ENCODE measurements at regions not wholly inside any gene's neighbourhood (a gene's known extent, or its start where the extent isn't known, plus 50 kb on each side); places are given as distances from the start of the nearest gene placed in this dataset.
A peak's percentile ranks its signal among the peaks of the same experiment; 100 is the strongest.
"Not testable (repeated sequence)": the region's sequence is repeated elsewhere in the genome, so short reads cannot be mapped to it uniquely, and the experiment has no call there.

GRCh38 chr9:18036422-18037187 lies 437.3 kb upstream of the ADAMTSL1 start:
- DNase-seq: no peak

- no peak for DNase-seq
These were observed 436.0 kb upstream of the ADAMTSL1 start for GRCh38 chr9:18037981-18038380.

- DNase-seq: no peak
These were observed 433.6 kb upstream of the ADAMTSL1 start for GRCh38 chr9:18040327-18040726.

GRCh38 chr9:18043978-18044377 lies 430.0 kb upstream of the ADAMTSL1 start:
- DNase-seq: no peak

GRCh38 chr9:18045326-18045725 lies 428.6 kb upstream of the ADAMTSL1 start:
- DNase-seq: no peak

GRCh38 chr9:18046068-18046467 lies 427.9 kb upstream of the ADAMTSL1 start:
- DNase-seq: no peak

GRCh38 chr9:18051638-18052037 lies 422.3 kb upstream of the ADAMTSL1 start:
- DNase-seq: no peak

- DNase-seq: no peak
These were observed 421.9 kb upstream of the ADAMTSL1 start for GRCh38 chr9:18052060-18052459.

- no peak for DNase-seq
These were observed 417.5 kb upstream of the ADAMTSL1 start for GRCh38 chr9:18056269-18056992.

GRCh38 chr9:18056993-18057369 lies 417.0 kb upstream of the ADAMTSL1 start:
- no peak for DNase-seq

GRCh38 chr9:18058564-18059442 lies 415.1 kb upstream of the ADAMTSL1 start:
- DNase-seq: no peak

GRCh38 chr9:18059447-18059846 lies 414.5 kb upstream of the ADAMTSL1 start:
- DNase-seq: no peak

- no peak for DNase-seq
These were observed 413.6 kb upstream of the ADAMTSL1 start for GRCh38 chr9:18060269-18060934.

- DNase-seq: no peak
These were observed 412.6 kb upstream of the ADAMTSL1 start for GRCh38 chr9:18061332-18061731.

- no peak for DNase-seq
These were observed 412.1 kb upstream of the ADAMTSL1 start for GRCh38 chr9:18061856-18062255.

GRCh38 chr9:18063856-18064390 lies 410.0 kb upstream of the ADAMTSL1 start:
- peak; percentile 39 for DNase-seq

GRCh38 chr9:18066608-18067007 lies 407.3 kb upstream of the ADAMTSL1 start:
- DNase-seq: not testable (repeated sequence)

- DNase-seq: no peak
These were observed 406.3 kb upstream of the ADAMTSL1 start for GRCh38 chr9:18067548-18068120.

GRCh38 chr9:18068900-18069299 lies 405.1 kb upstream of the ADAMTSL1 start:
- no peak for DNase-seq

- DNase-seq: no peak
These were observed 402.3 kb upstream of the ADAMTSL1 start for GRCh38 chr9:18071651-18072060.

GRCh38 chr9:18073002-18073401 lies 401.0 kb upstream of the ADAMTSL1 start:
- no peak for DNase-seq

- no peak for DNase-seq
These were observed 399.9 kb upstream of the ADAMTSL1 start for GRCh38 chr9:18074041-18074440.
